Neural cell (in vitro differentiated cells): ENCODE measurements at regions not wholly inside any gene's neighbourhood (a gene's known extent, or its start where the extent isn't known, plus 50 kb on each side); places are given as distances from the start of the nearest gene placed in this dataset.

ENCODE experiments used
- H2AFZ ChIP-seq: fragments of 200-600, 300-800 bp; sonication (generic), shearing (Covaris generic); 2 replicates; pipeline ENCODE4 v1.6.0; 2014; ENCODE audit warnings: low read depth, mild to moderate bottlenecking, antibody characterized with exemption, low read length, moderate library complexity
- H3F3A ChIP-seq: fragments of 200-600 bp; shearing (Covaris generic); 2 replicates; pipeline ENCODE4 v1.6.1; 2016; ENCODE audit warnings: mild to moderate bottlenecking, moderate library complexity, mixed read lengths, antibody characterized with exemption, low read length; ENCODE audit not compliant: insufficient read depth, poor library complexity, severe bottlenecking
- H3K27ac ChIP-seq: fragments of 200-600, 300-800 bp; sonication (generic), shearing (Covaris generic); 2 replicates; pipeline ENCODE4 v1.5.1; 2014; ENCODE audit warnings: mild to moderate bottlenecking, low read length, moderate library complexity
- H3K27me3 ChIP-seq: fragments of 300-800, 200-600 bp; sonication (generic), shearing (Covaris generic); 2 replicates; pipeline ENCODE4 v1.6.0; 2014; ENCODE audit warnings: mild to moderate bottlenecking, low read depth, low read length, moderate library complexity; ENCODE audit not compliant: insufficient read depth
- H3K36me3 ChIP-seq: fragments of 300-800, 200-600 bp; sonication (generic), shearing (Covaris generic); 2 replicates; pipeline ENCODE4 v1.5.1; 2014; ENCODE audit warnings: mild to moderate bottlenecking, antibody characterized with exemption, low read length, moderate library complexity; ENCODE audit not compliant: insufficient read depth
- H3K4me2 ChIP-seq: fragments of 300-800, 200-600 bp; sonication (generic), shearing (Covaris generic); 2 replicates; pipeline ENCODE4 v1.6.0; 2014; ENCODE audit warnings: mild to moderate bottlenecking, low read length
- H3K4me3 ChIP-seq: fragments of 300-800, 200-600 bp; sonication (generic), shearing (Covaris generic); 2 replicates; pipeline ENCODE4 v1.5.1; 2014; ENCODE audit warnings: mild to moderate bottlenecking, low read length, moderate library complexity
- H3K79me2 ChIP-seq: fragments of 200-600 bp; shearing (Covaris generic); replicated peaks from 2 replicates; pipeline ENCODE4 v1.6.0; 2014; ENCODE audit warnings: mild to moderate bottlenecking, low read length, moderate library complexity; ENCODE audit not compliant: insufficient read depth
- H3K9ac ChIP-seq: fragments of 300-800, 200-600 bp; sonication (generic), shearing (Covaris generic); 2 replicates; pipeline ENCODE4 v1.6.1; 2016; ENCODE audit warnings: mild to moderate bottlenecking, low read length, mixed read lengths
- H3K9me2 ChIP-seq: fragments of 200-600 bp; shearing (Covaris generic); 2 replicates; pipeline ENCODE4 v1.6.1; 2016; ENCODE audit warnings: mild to moderate bottlenecking, low read length, mixed read lengths; ENCODE audit not compliant: insufficient read depth
- H3K9me3 ChIP-seq: fragments of 200-600, 300-800 bp; sonication (generic), shearing (Covaris generic); 2 replicates; pipeline ENCODE4 v1.6.1; 2016; ENCODE audit warnings: mild to moderate bottlenecking, mixed run types, low read length, moderate library complexity, mixed read lengths
- H4K20me1 ChIP-seq: fragments of 200-600 bp; shearing (Covaris generic); 2 replicates; pipeline ENCODE4 v1.6.1; 2016; ENCODE audit warnings: mild to moderate bottlenecking, mixed run types; ENCODE audit not compliant: insufficient read depth
- EP300 ChIP-seq: fragments of 450-650 bp; conservative IDR thresholded peaks from 2 replicates; pipeline ENCODE4 v1.6.1; 2014; ENCODE audit warnings: antibody characterized with exemption, mild to moderate bottlenecking, moderate library complexity; ENCODE audit not compliant: poor library complexity, severe bottlenecking
- EZH2 ChIP-seq: fragments of 200-600, 300-800 bp; shearing (Covaris generic), sonication (generic); IDR thresholded peaks from 2 replicates; pipeline ENCODE4 v1.6.1; 2014; ENCODE audit warnings: antibody characterized with exemption, low read length, borderline replicate concordance, mild to moderate bottlenecking; ENCODE audit not compliant: insufficient read depth, poor library complexity, severe bottlenecking
- MXI1 ChIP-seq: fragments of 450-650 bp; conservative IDR thresholded peaks from 2 replicates; pipeline ENCODE4 v1.6.1; 2014; ENCODE audit warnings: antibody characterized with exemption, mild to moderate bottlenecking; ENCODE audit not compliant: poor library complexity, severe bottlenecking
- POLR2AphosphoS5 ChIP-seq: IDR thresholded peaks from 2 replicates; pipeline ENCODE4 v1.6.1; 2012
- RAD21 ChIP-seq: fragments of 450-650 bp; conservative IDR thresholded peaks from 2 replicates; pipeline ENCODE4 v1.6.1; 2014; ENCODE audit warnings: antibody characterized with exemption, mild to moderate bottlenecking, moderate library complexity
- SMC3 ChIP-seq: fragments of 450-650 bp; conservative IDR thresholded peaks from 2 replicates; pipeline ENCODE4 v1.6.1; 2014; ENCODE audit warnings: antibody characterized with exemption, mild to moderate bottlenecking, moderate library complexity; ENCODE audit not compliant: poor library complexity
- TAF1 ChIP-seq: IDR thresholded peaks from 2 replicates; pipeline ENCODE4 v1.6.1; 2012; ENCODE audit warnings: low read depth
- TF ChIP-seq, protein P1 (sequence below): fragments of 450-650 bp; IDR thresholded peaks from 2 replicates; pipeline ENCODE4 v1.5.1; 2014; ENCODE audit warnings: antibody characterized with exemption, mild to moderate bottlenecking, moderate library complexity; ENCODE audit not compliant: poor library complexity, severe bottlenecking
- TF ChIP-seq, protein P2 (sequence below): IDR thresholded peaks from 2 replicates; pipeline ENCODE4 v1.6.1; 2012; ENCODE audit warnings: borderline replicate concordance

DNA sequence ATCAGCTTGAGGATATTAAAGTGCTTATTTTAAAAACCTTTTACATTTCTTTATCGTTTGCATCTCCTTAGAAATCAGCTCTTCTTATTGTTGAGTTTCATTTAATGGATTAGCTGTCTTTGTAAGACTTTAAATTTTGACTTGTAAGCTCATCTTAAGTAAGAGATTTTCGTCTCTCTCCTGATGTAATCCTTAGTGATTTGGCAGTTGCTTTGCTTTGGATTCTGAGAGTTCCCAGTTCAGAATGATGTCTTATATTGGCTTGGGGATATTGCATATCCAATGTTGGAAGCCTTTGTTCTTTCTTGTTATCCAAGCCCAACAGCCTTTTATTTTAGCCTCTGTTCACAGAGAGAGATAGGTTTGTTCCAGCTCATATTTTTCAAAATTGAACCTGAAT, 212.1 kb downstream of the ARL6IP6 start:
- H3K79me2 ChIP-seq = no peaks in the 10 kb centered on the region
- no peaks in the 10 kb centered on the region for H3F3A ChIP-seq
- no peaks in the 10 kb centered on the region for H4K20me1 ChIP-seq
- no peak overlapping the region for H3K9ac ChIP-seq
- H3K27ac ChIP-seq = no peak overlapping the region
- TF ChIP-seq SMC3 = no peak
- TF ChIP-seq MXI1 = no peak
- no peak for TF ChIP-seq TAF1
- TF ChIP-seq EZH2 = no peak
- H3K9me3 ChIP-seq = no peaks in the 10 kb centered on the region
- H3K9me2 ChIP-seq = no peaks in the 10 kb centered on the region
- no peak overlapping the region for H3K4me2 ChIP-seq
- no peak overlapping the region for H2AFZ ChIP-seq
- H3K27me3 ChIP-seq = no peaks in the 10 kb centered on the region
- H3K36me3 ChIP-seq = no peaks in the 10 kb centered on the region
- no peak overlapping the region for H3K4me3 ChIP-seq

DNA sequence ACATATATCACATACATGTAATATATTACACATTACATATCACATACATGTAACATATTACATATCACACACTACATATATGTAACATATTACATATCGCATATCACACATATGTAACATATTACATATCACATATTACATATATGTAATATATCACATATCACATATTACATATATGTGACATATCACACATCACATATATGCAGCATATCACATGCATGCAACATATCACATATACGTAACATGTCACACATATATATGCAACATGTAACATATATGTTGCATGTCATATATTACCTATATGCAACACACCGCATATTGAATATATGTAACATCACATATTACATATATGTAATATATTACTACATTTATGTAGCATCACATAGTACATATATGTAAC, 211.2 kb downstream of the ARL6IP6 start:
- no peaks in the 10 kb centered on the region for H3K27me3 ChIP-seq

DNA sequence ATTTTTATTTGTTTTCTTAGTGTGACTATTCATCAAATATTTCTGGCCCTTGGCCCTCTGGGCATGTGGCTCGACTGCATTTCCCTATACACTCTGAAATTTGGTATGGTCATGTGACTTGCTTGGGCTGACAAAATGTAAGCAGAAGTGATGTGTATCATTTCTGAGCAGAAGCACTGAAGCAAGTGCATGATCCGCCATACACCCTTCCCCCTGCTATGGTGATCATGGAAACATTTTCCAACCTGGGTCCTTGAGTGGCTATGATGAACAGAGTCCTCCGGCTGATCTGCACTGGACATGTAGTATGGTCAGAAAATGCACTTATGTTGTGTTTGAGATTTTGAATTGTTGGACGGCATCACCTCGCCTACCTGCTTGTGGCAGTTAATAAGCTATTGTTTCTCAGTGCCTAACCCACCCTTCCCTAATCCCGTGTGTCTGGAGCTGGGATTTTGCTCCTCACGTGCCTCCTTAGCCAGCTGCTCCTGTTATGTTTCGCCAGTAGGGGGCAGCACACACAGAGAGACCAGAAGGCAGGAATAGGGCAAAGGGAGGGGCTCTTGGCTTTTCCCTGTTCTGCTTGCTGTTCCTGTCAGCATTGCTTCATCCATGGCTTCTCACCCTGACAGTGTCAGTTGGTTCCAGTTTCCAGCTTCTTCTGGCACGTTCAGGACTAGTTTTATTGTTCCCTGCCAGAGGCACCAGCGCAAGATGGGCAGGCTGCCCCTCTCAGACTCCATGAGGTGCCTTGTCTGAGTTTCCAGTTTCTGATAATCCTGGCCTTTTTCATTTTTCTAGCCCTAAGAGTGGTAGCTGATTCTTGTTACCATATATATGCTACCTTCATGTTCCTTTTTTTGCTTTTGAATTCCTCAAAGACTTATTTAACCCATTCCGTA, 207.4 kb downstream of the ARL6IP6 start:
- no peaks in the 10 kb centered on the region for H3K36me3 ChIP-seq
- no peaks in the 10 kb centered on the region for H3K79me2 ChIP-seq
- H3K9me2 ChIP-seq = no peaks in the 10 kb centered on the region
- no peak overlapping the region for H3K27ac ChIP-seq
- H3F3A ChIP-seq = no peaks in the 10 kb centered on the region
- H3K9me3 ChIP-seq = no peaks in the 10 kb centered on the region
- no peaks in the 10 kb centered on the region for H4K20me1 ChIP-seq
- no peaks in the 10 kb centered on the region for H3K27me3 ChIP-seq
- H3K4me3 ChIP-seq = no peak overlapping the region
- no peak overlapping the region for H2AFZ ChIP-seq
- H3K4me2 ChIP-seq = no peak overlapping the region
- no peak for TF ChIP-seq EZH2
- TF ChIP-seq POLR2AphosphoS5 = no peak
- TF ChIP-seq, protein P1, sequence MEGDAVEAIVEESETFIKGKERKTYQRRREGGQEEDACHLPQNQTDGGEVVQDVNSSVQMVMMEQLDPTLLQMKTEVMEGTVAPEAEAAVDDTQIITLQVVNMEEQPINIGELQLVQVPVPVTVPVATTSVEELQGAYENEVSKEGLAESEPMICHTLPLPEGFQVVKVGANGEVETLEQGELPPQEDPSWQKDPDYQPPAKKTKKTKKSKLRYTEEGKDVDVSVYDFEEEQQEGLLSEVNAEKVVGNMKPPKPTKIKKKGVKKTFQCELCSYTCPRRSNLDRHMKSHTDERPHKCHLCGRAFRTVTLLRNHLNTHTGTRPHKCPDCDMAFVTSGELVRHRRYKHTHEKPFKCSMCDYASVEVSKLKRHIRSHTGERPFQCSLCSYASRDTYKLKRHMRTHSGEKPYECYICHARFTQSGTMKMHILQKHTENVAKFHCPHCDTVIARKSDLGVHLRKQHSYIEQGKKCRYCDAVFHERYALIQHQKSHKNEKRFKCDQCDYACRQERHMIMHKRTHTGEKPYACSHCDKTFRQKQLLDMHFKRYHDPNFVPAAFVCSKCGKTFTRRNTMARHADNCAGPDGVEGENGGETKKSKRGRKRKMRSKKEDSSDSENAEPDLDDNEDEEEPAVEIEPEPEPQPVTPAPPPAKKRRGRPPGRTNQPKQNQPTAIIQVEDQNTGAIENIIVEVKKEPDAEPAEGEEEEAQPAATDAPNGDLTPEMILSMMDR = peak; percentile 67
- no peak for TF ChIP-seq EP300
- TF ChIP-seq MXI1 = no peak
- no peak for TF ChIP-seq TAF1
- peak; percentile 68 for TF ChIP-seq RAD21
- TF ChIP-seq, protein P2, sequence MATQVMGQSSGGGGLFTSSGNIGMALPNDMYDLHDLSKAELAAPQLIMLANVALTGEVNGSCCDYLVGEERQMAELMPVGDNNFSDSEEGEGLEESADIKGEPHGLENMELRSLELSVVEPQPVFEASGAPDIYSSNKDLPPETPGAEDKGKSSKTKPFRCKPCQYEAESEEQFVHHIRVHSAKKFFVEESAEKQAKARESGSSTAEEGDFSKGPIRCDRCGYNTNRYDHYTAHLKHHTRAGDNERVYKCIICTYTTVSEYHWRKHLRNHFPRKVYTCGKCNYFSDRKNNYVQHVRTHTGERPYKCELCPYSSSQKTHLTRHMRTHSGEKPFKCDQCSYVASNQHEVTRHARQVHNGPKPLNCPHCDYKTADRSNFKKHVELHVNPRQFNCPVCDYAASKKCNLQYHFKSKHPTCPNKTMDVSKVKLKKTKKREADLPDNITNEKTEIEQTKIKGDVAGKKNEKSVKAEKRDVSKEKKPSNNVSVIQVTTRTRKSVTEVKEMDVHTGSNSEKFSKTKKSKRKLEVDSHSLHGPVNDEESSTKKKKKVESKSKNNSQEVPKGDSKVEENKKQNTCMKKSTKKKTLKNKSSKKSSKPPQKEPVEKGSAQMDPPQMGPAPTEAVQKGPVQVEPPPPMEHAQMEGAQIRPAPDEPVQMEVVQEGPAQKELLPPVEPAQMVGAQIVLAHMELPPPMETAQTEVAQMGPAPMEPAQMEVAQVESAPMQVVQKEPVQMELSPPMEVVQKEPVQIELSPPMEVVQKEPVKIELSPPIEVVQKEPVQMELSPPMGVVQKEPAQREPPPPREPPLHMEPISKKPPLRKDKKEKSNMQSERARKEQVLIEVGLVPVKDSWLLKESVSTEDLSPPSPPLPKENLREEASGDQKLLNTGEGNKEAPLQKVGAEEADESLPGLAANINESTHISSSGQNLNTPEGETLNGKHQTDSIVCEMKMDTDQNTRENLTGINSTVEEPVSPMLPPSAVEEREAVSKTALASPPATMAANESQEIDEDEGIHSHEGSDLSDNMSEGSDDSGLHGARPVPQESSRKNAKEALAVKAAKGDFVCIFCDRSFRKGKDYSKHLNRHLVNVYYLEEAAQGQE = no peak
- peak; percentile 71 for TF ChIP-seq SMC3
- H3K9ac ChIP-seq = no peak overlapping the region

More for the DNA sequence above, 211.2 kb downstream of the ARL6IP6 start:
- Histone ChIP-seq H2AFZ (no peak overlapping the region), H3F3A (no peaks in the 10 kb centered on the region), H3K36me3 (no peaks in the 10 kb centered on the region), H3K4me2 (no peak overlapping the region), H3K27ac (no peak overlapping the region), H3K9me3 (no peaks in the 10 kb centered on the region), H3K9me2 (no peaks in the 10 kb centered on the region), H3K79me2 (no peaks in the 10 kb centered on the region), H3K4me3 (no peak overlapping the region), H4K20me1 (no peaks in the 10 kb centered on the region), H3K9ac (no peak overlapping the region)
- TF ChIP-seq, protein P1 = no peak
- no peak for TF ChIP-seq TAF1
